Kidney (tissue), 13 donors: ENCODE measurements at regions not wholly inside any gene's neighbourhood (a gene's known extent, or its start where the extent isn't known, plus 50 kb on each side); places are given as distances from the start of the nearest gene placed in this dataset.
A peak's percentile ranks its signal among the peaks of the same experiment; 100 is the strongest.

Experiments
- DNase-seq, 5 donors: peaks; one replicate each; pipeline ENCODE4 v3.0.0-alpha.2; 2013 to 2020
- FAIRE-seq: peaks from 2 replicates; lab custom pipeline; 2012; peaks lifted over from hg19 to GRCh38; lab: Jason Lieb, UNC
- H3K27ac ChIP-seq, 2 donors: one replicate each; pipeline ENCODE4 v1.7.0; 2013; ENCODE audit warnings: low read depth in 2 of 2, low read length in 2 of 2, inconsistent platforms in 1 of 2
- H3K27me3 ChIP-seq: one replicate; pipeline ENCODE4 v1.7.1; 2013; ENCODE audit warnings: low read length, inconsistent platforms; ENCODE audit not compliant: control insufficient read depth, insufficient read depth
- H3K36me3 ChIP-seq, 3 donors: one replicate each; pipeline versions ENCODE4 v1.7.0 to v1.7.1; 2013; ENCODE audit warnings: low read length in 3 of 3, control low read depth in 1 of 3, inconsistent platforms in 1 of 3; ENCODE audit not compliant: insufficient read depth in 3 of 3, control insufficient read depth in 2 of 3
- H3K4me1 ChIP-seq, 3 donors: one replicate each; pipeline versions ENCODE4 v1.7.0 to v1.7.1; 2013; ENCODE audit warnings: low read length in 3 of 3, inconsistent platforms in 1 of 3, low read depth in 1 of 3; ENCODE audit not compliant: control insufficient read depth in 2 of 3, insufficient read depth in 2 of 3
- H3K4me3 ChIP-seq, 3 donors: one replicate each; pipeline versions ENCODE4 v1.7.0 to v1.8.1; 2013; ENCODE audit warnings: low read length in 3 of 3, control low read depth in 1 of 3, inconsistent platforms in 1 of 3
- H3K9ac ChIP-seq, 3 donors: one replicate each; pipeline versions ENCODE4 v1.7.0 to v1.7.1; 2013; ENCODE audit warnings: low read length in 3 of 3, control low read depth in 1 of 3, inconsistent platforms in 1 of 3
- H3K9me3 ChIP-seq, 3 donors: one replicate each; pipeline versions ENCODE4 v1.7.0 to v1.7.1; 2013; ENCODE audit warnings: low read length in 3 of 3, control low read depth in 1 of 3, inconsistent platforms in 1 of 3; ENCODE audit not compliant: control insufficient read depth in 2 of 3, insufficient read depth in 1 of 3
- intact Hi-C: fragments of 100-400 bp; cut with DNase I; formaldehyde crosslinking; loops from one replicate; pipeline ENCODE4 v1.11.1; 2022
- TF ChIP-seq, protein P1 (sequence below): IDR thresholded peaks from 3 replicates; pipeline ENCODE4 v1.5.1; 2012; ENCODE audit warnings: mild to moderate bottlenecking, moderate library complexity, borderline replicate concordance; ENCODE audit not compliant: insufficient read depth; ENCODE audit errors: extremely low read depth
- donor health status: control.
- donor health status: control.
- donor health status: control.
- donor health status: control.
- donor health status: control.
- donor health status: DM: yes; HTN: yes; CAD: no.
- donor health status: Normal renal cell carcinoma (clear cell type).

DNA sequence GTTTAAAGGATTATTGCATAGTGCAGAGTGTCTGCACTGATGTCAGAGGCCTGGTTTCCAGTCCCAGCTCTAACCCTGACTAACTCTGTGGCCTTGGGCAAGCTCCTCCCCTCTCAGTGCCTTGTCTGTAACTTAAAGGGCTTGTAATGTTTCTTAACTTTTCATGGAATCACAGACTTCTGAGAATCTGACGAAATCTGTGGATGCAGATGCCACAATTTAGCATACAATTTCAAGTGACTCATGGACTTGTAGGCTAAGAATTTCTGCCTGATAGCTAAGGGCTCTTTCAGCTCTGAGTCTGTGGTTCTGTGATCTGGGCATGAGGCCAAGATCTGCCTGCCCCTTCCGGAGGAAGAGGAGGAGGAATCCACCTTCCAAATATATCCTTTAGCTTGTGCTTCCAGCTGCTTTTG is 236.9 kb downstream of the AR start:
- peaks cover 0 to 4% (median 0%) of the 10 kb centered on the region in 3 donors for H3K4me1 ChIP-seq
- DNase-seq: peak; percentile 34 to 91 (median 46)
- TF ChIP-seq, protein P1, sequence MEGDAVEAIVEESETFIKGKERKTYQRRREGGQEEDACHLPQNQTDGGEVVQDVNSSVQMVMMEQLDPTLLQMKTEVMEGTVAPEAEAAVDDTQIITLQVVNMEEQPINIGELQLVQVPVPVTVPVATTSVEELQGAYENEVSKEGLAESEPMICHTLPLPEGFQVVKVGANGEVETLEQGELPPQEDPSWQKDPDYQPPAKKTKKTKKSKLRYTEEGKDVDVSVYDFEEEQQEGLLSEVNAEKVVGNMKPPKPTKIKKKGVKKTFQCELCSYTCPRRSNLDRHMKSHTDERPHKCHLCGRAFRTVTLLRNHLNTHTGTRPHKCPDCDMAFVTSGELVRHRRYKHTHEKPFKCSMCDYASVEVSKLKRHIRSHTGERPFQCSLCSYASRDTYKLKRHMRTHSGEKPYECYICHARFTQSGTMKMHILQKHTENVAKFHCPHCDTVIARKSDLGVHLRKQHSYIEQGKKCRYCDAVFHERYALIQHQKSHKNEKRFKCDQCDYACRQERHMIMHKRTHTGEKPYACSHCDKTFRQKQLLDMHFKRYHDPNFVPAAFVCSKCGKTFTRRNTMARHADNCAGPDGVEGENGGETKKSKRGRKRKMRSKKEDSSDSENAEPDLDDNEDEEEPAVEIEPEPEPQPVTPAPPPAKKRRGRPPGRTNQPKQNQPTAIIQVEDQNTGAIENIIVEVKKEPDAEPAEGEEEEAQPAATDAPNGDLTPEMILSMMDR: no peak
- intact Hi-C loops: no loop called here
- H3K4me3 ChIP-seq: no peak overlapping the region
- peak; percentile 95 for FAIRE-seq
- H3K36me3 ChIP-seq: no peaks in the 10 kb centered on the region
- H3K9ac ChIP-seq: no peak overlapping the region
- H3K9me3 ChIP-seq: no peaks in the 10 kb centered on the region
- peak overlapping the region; percentile 27 to 64 for H3K27ac ChIP-seq
- no peaks in the 10 kb centered on the region for H3K27me3 ChIP-seq

DNA sequence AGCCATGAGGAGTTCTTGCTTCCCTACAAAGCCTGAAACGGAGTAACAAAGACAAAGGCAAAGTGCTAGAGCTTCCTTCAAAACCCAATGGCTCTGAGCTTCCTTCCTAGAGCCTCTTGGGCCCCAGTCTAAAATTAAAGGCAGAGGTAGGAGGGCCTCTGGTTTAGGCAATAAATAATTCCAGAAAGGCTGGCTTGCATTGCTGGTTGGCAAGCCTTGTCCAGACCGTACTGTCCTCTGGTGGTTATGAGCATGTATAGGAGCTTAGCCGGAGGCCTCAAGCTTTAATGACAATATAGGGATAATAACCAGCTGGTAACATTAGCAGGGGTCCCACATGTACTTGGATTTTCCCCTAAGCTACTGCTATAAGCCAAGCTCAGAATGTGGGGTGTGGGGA is 237.3 kb downstream of the AR start:
- Histone ChIP-seq H3K27ac (peak overlapping the region in 1 of 2 donors; percentile 27), H3K4me3 (no peak overlapping the region), H3K27me3 (no peaks in the 10 kb centered on the region), H3K9ac (no peak overlapping the region), H3K9me3 (no peaks in the 10 kb centered on the region), H3K4me1 (peaks cover 0 to 4% (median 0%) of the 10 kb centered on the region in 3 donors), H3K36me3 (no peaks in the 10 kb centered on the region)
- TF ChIP-seq, protein P1: peak; percentile 25
- intact Hi-C loops: no loop called here
- peak in 1 of 5 donors; percentile 35 for DNase-seq
- peak; percentile 33 for FAIRE-seq

DNA sequence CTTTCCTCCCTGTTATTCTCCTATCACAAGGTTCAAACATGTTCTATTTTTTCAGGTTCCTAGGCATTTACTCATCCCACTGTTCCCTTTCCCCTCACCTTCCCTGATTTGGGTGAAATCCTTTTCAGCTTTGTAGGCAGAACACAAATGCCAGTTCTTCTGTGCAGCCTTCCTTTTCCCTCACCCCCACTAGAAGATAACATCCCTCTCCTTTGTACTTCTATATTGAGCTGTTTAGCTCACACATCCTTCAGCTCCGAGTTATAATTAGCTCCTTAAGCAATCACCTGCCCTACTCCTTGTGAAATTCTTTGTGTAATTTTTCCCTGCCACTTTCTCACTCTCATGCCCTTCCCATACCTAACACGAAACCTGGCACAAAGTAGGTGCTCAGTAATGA is 240.9 kb downstream of the AR start:
- H3K27ac ChIP-seq: no peak overlapping the region
- no peak for FAIRE-seq
- H3K9ac ChIP-seq: no peak overlapping the region

More for the DNA sequence above, 240.9 kb downstream of the AR start:
- no peaks in the 10 kb centered on the region for H3K9me3 ChIP-seq
- H3K4me1 ChIP-seq: peaks cover 0 to 4% (median 0%) of the 10 kb centered on the region in 3 donors
- intact Hi-C loops: no loop called here
- no peaks in the 10 kb centered on the region for H3K27me3 ChIP-seq
- no peak overlapping the region for H3K4me3 ChIP-seq
- TF ChIP-seq, protein P1: no peak
- no peak for DNase-seq
- H3K36me3 ChIP-seq: no peaks in the 10 kb centered on the region
